Gastrocnemius medialis (tissue), 4 donors: ENCODE measurements at regions not wholly inside any gene's neighbourhood (a gene's known extent, or its start where the extent isn't known, plus 50 kb on each side); places are given as distances from the start of the nearest gene placed in this dataset.

Experiments
- POLR2A ChIP-seq, 2 donors: fragments of 450-650 bp; IDR thresholded peaks; one replicate each; pipeline ENCODE4 v1.6.1; 2017; ENCODE audit warnings: antibody characterized with exemption in 2 of 2, mild to moderate bottlenecking in 2 of 2, moderate library complexity in 2 of 2
- TF ChIP-seq, protein P1 (sequence below), 5 experiments: fragments of 450-650 bp in 3 of 5; fragments of 200-600 bp in 2 of 5; sonication (generic) in 2 of 5; IDR thresholded peaks in 4 of 5; conservative IDR thresholded peaks in 1 of 5; 1 replicate in 4 of 5; 2 replicates in 1 of 5; pipeline ENCODE4 v1.5.1; 2016 to 2019; ENCODE audit warnings: antibody characterized with exemption in 5 of 5, mild to moderate bottlenecking in 3 of 5, moderate library complexity in 3 of 5

DNA sequence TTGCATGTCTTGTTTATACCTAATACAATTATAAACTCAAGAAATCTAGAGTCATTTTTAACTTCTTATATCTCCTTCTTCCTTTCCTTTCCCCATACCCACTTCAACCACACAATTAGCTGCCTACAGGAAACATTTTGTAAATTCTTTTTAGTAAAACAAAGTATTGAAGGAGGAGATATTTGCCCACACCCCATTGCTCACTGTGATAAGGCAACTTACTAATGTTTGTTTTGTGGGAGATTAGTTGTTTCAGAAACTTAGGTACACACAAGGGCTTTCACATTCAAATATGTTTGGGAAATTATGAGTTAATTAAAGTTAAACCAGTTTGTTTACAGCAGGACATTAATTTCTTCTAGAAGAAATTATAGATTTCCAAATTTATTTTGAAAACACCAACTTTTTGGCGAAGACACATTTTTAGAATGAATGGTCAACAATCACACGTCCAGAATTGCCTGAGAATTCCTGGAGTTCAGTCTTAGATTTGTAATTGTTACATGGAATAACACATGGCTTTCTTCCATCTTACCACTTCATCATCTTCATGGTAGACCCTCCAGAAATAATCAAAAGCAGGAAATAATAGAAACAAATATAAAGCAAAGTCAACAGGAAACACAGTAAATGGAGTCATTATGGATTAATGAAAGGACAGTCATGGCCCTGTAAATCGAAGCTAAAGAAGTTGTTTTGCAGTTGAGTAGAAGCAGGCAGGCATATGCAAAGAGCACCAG, 62.5 kb upstream of the RAB27B start:
- TF ChIP-seq, protein P1, sequence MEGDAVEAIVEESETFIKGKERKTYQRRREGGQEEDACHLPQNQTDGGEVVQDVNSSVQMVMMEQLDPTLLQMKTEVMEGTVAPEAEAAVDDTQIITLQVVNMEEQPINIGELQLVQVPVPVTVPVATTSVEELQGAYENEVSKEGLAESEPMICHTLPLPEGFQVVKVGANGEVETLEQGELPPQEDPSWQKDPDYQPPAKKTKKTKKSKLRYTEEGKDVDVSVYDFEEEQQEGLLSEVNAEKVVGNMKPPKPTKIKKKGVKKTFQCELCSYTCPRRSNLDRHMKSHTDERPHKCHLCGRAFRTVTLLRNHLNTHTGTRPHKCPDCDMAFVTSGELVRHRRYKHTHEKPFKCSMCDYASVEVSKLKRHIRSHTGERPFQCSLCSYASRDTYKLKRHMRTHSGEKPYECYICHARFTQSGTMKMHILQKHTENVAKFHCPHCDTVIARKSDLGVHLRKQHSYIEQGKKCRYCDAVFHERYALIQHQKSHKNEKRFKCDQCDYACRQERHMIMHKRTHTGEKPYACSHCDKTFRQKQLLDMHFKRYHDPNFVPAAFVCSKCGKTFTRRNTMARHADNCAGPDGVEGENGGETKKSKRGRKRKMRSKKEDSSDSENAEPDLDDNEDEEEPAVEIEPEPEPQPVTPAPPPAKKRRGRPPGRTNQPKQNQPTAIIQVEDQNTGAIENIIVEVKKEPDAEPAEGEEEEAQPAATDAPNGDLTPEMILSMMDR (IDR thresholded peaks at IDR 0.05 in 4 of 5, conservative IDR thresholded peaks at IDR 0.05 in 1 of 5), result no peak
- TF ChIP-seq POLR2A (IDR thresholded peaks at IDR 0.05), result no peak
